ENCODE measurements at regions not wholly inside any gene's neighbourhood (a gene's known extent, or its start where the extent isn't known, plus 50 kb on each side); places are given as distances from the start of the nearest gene placed in this dataset.

DNA sequence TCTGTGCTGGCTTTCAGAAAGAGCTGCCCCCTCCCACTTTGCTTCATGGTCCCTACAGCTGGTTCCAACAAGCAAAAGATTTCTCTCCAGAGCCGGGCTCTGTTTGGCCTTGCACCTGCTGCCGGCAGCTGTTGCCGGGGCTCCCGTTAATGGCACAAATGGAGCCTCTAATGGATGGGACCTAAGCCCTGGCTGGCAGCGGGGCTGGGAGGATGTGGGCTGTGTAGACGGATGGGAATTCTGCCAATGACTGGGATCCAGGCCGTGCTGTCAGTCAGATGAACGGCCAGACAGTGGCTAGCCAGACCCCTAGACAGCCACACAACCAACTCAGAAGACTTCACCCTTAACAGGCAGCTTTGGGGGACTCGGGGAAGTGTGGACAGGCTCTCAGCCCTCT, 88.0 kb downstream of the RPLP1 start:
- no peaks in the 10 kb centered on the region for H3K36me3 ChIP-seq (ENCODE audit: control insufficient read depth, insufficient read depth, low read length)
- peaks cover 8% of the 10 kb centered on the region; the same call in 1 of the 2 replicates for H3K4me1 ChIP-seq (ENCODE audit: control insufficient read depth, insufficient read depth, low read length)
- no peak overlapping the region for H3K9ac ChIP-seq (ENCODE audit: low read length)
- H3K9me3 ChIP-seq (ENCODE audit: control insufficient read depth, insufficient read depth, low read depth, low read length) = no peaks in the 10 kb centered on the region
- peaks cover 8% of the 10 kb centered on the region; the same call in 1 of the 2 replicates for H3K27me3 ChIP-seq (ENCODE audit: control insufficient read depth, insufficient read depth, low read length)
- H3K4me3 ChIP-seq (ENCODE audit: low read depth, low read length) = no peak overlapping the region
- no peak overlapping the region for H3K27ac ChIP-seq (ENCODE audit: low read depth, low read length)

GRCh38 chr15:69542028-69542427, 89.4 kb downstream of the RPLP1 start:
- H3K36me3 ChIP-seq (ENCODE audit: control insufficient read depth, insufficient read depth, low read length) = no peaks in the 10 kb centered on the region
- H3K4me1 ChIP-seq (ENCODE audit: control insufficient read depth, insufficient read depth, low read length) = peaks cover 3% of the 10 kb centered on the region; the same call in 1 of the 2 replicates
- no peak overlapping the region for H3K4me3 ChIP-seq (ENCODE audit: low read depth, low read length)
- H3K9me3 ChIP-seq (ENCODE audit: control insufficient read depth, insufficient read depth, low read depth, low read length) = no peaks in the 10 kb centered on the region
- no peak overlapping the region for H3K9ac ChIP-seq (ENCODE audit: low read length)
- peaks cover 8% of the 10 kb centered on the region; the same call in 1 of the 2 replicates for H3K27me3 ChIP-seq (ENCODE audit: control insufficient read depth, insufficient read depth, low read length)
- H3K27ac ChIP-seq (ENCODE audit: low read depth, low read length) = no peak overlapping the region

GRCh38 chr15:69543681-69544364, 91.2 kb downstream of the RPLP1 start:
- Histone ChIP-seq H3K36me3 (ENCODE audit: control insufficient read depth, insufficient read depth, low read length) (no peaks in the 10 kb centered on the region), H3K9me3 (ENCODE audit: control insufficient read depth, insufficient read depth, low read depth, low read length) (no peaks in the 10 kb centered on the region), H3K27ac (ENCODE audit: low read depth, low read length) (no peak overlapping the region), H3K9ac (ENCODE audit: low read length) (no peak overlapping the region), H3K27me3 (ENCODE audit: control insufficient read depth, insufficient read depth, low read length) (peaks cover 14% of the 10 kb centered on the region; the same call in 1 of the 2 replicates), H3K4me1 (ENCODE audit: control insufficient read depth, insufficient read depth, low read length) (no peaks in the 10 kb centered on the region), H3K4me3 (ENCODE audit: low read depth, low read length) (no peak overlapping the region)

GRCh38 chr15:69544365-69545113, 91.9 kb downstream of the RPLP1 start:
- H3K9ac ChIP-seq (ENCODE audit: low read length) = no peak overlapping the region
- no peak overlapping the region for H3K27ac ChIP-seq (ENCODE audit: low read depth, low read length)
- no peaks in the 10 kb centered on the region for H3K4me1 ChIP-seq (ENCODE audit: control insufficient read depth, insufficient read depth, low read length)
- H3K4me3 ChIP-seq (ENCODE audit: low read depth, low read length) = no peak overlapping the region
- no peaks in the 10 kb centered on the region for H3K9me3 ChIP-seq (ENCODE audit: control insufficient read depth, insufficient read depth, low read depth, low read length)
- H3K27me3 ChIP-seq (ENCODE audit: control insufficient read depth, insufficient read depth, low read length) = peaks cover 18% of the 10 kb centered on the region; the same call in 1 of the 2 replicates
- no peaks in the 10 kb centered on the region for H3K36me3 ChIP-seq (ENCODE audit: control insufficient read depth, insufficient read depth, low read length)

DNA sequence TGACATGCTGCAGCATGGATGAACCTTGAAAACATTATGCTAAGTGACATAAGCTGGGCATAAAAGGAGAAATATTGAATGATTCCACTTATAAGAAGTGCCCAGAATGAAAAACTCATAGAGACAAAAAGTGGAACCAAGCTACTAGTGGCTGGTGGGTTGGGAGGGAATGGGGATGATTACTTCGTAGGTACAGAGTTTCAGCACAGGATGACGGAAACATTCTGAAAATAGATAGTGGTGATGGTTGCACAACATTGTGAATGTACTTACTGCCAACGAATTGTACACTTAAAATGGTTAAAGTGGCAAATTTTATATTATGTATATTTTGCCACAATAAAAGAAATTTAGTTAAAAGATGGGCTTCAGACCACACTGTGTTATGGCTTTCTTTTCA, 93.6 kb downstream of the RPLP1 start:
- peaks cover 18% of the 10 kb centered on the region; the same call in 1 of the 2 replicates for H3K27me3 ChIP-seq (ENCODE audit: control insufficient read depth, insufficient read depth, low read length)
- H3K27ac ChIP-seq (ENCODE audit: low read depth, low read length) = no peak overlapping the region

DNA sequence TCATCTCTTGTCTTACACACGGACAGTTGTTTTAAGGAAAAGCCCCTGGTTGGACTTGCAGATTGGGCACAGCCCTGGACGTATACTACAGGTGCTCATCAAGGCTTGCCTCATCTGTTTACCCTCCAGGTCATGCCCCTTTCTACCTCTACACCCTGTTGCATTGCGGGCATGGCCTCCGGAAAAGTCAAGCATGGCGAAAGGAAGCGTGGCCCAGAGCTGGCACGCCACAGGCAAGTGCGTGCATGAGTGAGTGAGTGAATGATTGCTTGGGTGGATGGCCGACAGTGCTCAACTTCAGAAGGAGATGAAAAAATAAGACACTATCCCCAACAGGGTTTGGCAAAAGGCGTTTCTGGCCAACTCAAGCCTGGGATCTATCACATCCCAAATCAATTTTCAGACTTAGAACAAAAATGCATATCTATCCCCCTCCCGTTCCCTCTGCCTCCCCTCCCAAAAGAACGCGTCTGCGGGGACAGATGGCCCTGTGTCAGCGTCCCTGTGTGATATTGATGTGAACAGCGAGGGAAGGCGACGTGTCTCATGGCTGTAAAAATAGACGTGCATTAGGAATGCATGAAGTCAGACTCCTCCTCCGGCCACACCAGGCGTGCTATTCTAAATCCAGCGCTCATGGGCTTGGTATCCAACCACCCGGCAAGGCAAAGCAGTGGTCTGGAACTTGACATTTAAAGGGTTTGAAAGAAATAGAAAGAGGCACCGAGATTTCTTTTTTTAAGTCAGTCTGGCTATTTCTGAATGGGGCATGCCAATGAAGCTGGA, 96.0 kb downstream of the RPLP1 start:
- Histone ChIP-seq H3K27me3 (ENCODE audit: control insufficient read depth, insufficient read depth, low read length) (peaks cover 18% of the 10 kb centered on the region; the same call in 1 of the 2 replicates), H3K9ac (ENCODE audit: low read length) (no peak overlapping the region), H3K4me3 (ENCODE audit: low read depth, low read length) (no peak overlapping the region), H3K4me1 (ENCODE audit: control insufficient read depth, insufficient read depth, low read length) (no peaks in the 10 kb centered on the region), H3K27ac (ENCODE audit: low read depth, low read length) (no peak overlapping the region), H3K9me3 (ENCODE audit: control insufficient read depth, insufficient read depth, low read depth, low read length) (peaks cover 18% of the 10 kb centered on the region; the same call in 1 of the 2 replicates), H3K36me3 (ENCODE audit: control insufficient read depth, insufficient read depth, low read length) (no peaks in the 10 kb centered on the region)

More for the DNA sequence above, 93.6 kb downstream of the RPLP1 start:
- Histone ChIP-seq H3K4me3 (ENCODE audit: low read depth, low read length) (no peak overlapping the region), H3K9ac (ENCODE audit: low read length) (no peak overlapping the region), H3K4me1 (ENCODE audit: control insufficient read depth, insufficient read depth, low read length) (no peaks in the 10 kb centered on the region), H3K36me3 (ENCODE audit: control insufficient read depth, insufficient read depth, low read length) (no peaks in the 10 kb centered on the region), H3K9me3 (ENCODE audit: control insufficient read depth, insufficient read depth, low read depth, low read length) (peaks cover 3% of the 10 kb centered on the region; the same call in 1 of the 2 replicates)

DNA sequence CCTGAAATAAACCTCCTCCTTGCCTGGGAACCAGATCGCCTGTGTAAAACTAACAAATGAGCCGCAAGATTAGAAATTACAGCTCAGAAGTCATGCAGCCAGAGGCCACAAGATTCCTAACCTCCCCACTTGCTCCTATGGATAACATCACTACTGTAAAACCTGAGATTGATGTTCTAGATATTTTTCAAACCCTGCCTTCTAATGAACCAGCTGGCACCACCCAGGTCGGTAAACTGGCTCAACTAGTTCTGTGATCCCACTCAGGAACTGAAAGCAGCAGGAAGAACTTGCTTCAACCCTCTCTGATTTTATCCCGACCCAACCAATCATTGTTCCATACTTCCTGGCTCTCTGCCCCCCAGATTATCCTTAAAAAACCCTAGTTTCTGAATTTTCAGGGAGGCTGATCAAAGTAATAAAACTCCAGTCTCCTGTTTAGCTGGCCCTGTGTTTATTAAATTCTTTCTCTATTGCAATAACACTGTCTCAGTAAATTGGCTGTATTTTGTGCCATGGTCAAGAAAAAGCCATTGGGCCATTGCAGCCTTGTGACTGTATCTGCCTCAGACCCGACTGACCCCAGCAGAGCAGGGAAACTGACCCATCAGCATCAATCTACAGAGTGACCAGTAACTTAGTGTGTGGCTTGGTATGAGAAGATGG, 98.9 kb downstream of the RPLP1 start:
- H3K4me3 ChIP-seq (ENCODE audit: low read depth, low read length) = no peak overlapping the region
- H3K27me3 ChIP-seq (ENCODE audit: control insufficient read depth, insufficient read depth, low read length) = peaks cover 11% of the 10 kb centered on the region; the same call in 1 of the 2 replicates
- no peaks in the 10 kb centered on the region for H3K36me3 ChIP-seq (ENCODE audit: control insufficient read depth, insufficient read depth, low read length)
- peaks cover 9% of the 10 kb centered on the region; the same call in 1 of the 2 replicates for H3K4me1 ChIP-seq (ENCODE audit: control insufficient read depth, insufficient read depth, low read length)
- H3K27ac ChIP-seq (ENCODE audit: low read depth, low read length) = no peak overlapping the region
- peaks cover 18% of the 10 kb centered on the region; the same call in 1 of the 2 replicates for H3K9me3 ChIP-seq (ENCODE audit: control insufficient read depth, insufficient read depth, low read depth, low read length)
- no peak overlapping the region for H3K9ac ChIP-seq (ENCODE audit: low read length)

GRCh38 chr15:69552057-69552815, 99.6 kb downstream of the RPLP1 start:
- no peak overlapping the region for H3K4me3 ChIP-seq (ENCODE audit: low read depth, low read length)
- H3K36me3 ChIP-seq (ENCODE audit: control insufficient read depth, insufficient read depth, low read length) = no peaks in the 10 kb centered on the region
- peaks cover 18% of the 10 kb centered on the region; the same call in 1 of the 2 replicates for H3K9me3 ChIP-seq (ENCODE audit: control insufficient read depth, insufficient read depth, low read depth, low read length)
- H3K27ac ChIP-seq (ENCODE audit: low read depth, low read length) = no peak overlapping the region
- peaks cover 15% of the 10 kb centered on the region for H3K4me1 ChIP-seq (ENCODE audit: control insufficient read depth, insufficient read depth, low read length)
- no peak overlapping the region for H3K9ac ChIP-seq (ENCODE audit: low read length)
- H3K27me3 ChIP-seq (ENCODE audit: control insufficient read depth, insufficient read depth, low read length) = peaks cover 11% of the 10 kb centered on the region; the same call in 1 of the 2 replicates

GRCh38 chr15:69553686-69554085, 101.1 kb downstream of the RPLP1 start:
- Histone ChIP-seq H3K4me1 (ENCODE audit: control insufficient read depth, insufficient read depth, low read length) (peaks cover 29% of the 10 kb centered on the region), H3K27ac (ENCODE audit: low read depth, low read length) (no peak overlapping the region), H3K4me3 (ENCODE audit: low read depth, low read length) (no peak overlapping the region), H3K27me3 (ENCODE audit: control insufficient read depth, insufficient read depth, low read length) (peaks cover 6% of the 10 kb centered on the region; the same call in 1 of the 2 replicates), H3K36me3 (ENCODE audit: control insufficient read depth, insufficient read depth, low read length) (no peaks in the 10 kb centered on the region), H3K9ac (ENCODE audit: low read length) (no peak overlapping the region), H3K9me3 (ENCODE audit: control insufficient read depth, insufficient read depth, low read depth, low read length) (peaks cover 18% of the 10 kb centered on the region; the same call in 1 of the 2 replicates)

Data from HUES6 (cell line).